Stomach smooth muscle (tissue), 2 donors: ENCODE measurements at regions not wholly inside any gene's neighbourhood (a gene's known extent, or its start where the extent isn't known, plus 50 kb on each side); places are given as distances from the start of the nearest gene placed in this dataset.

Experiments used
- H3K27ac ChIP-seq: one replicate; pipeline ENCODE4 v1.7.0; 2013; ENCODE audit warnings: mild to moderate bottlenecking, low read length, inconsistent platforms
- H3K27me3 ChIP-seq, 2 donors: one replicate each; pipeline ENCODE4 v1.7.0; 2013; ENCODE audit warnings: low read length in 2 of 2; ENCODE audit not compliant: insufficient read depth in 2 of 2, control insufficient read depth in 1 of 2
- H3K36me3 ChIP-seq, 2 donors: one replicate each; pipeline ENCODE4 v1.7.0; 2013; ENCODE audit warnings: low read length in 2 of 2; ENCODE audit not compliant: control insufficient read depth in 2 of 2, insufficient read depth in 2 of 2
- H3K4me1 ChIP-seq: one replicate; pipeline ENCODE4 v1.7.0; 2013; ENCODE audit warnings: low read length; ENCODE audit not compliant: control insufficient read depth, insufficient read depth
- H3K4me3 ChIP-seq, 2 donors: one replicate each; pipeline ENCODE4 v1.7.0; 2013; ENCODE audit warnings: low read length in 2 of 2
- H3K9ac ChIP-seq, 2 donors: one replicate each; pipeline ENCODE4 v1.7.0; 2013; ENCODE audit warnings: low read length in 2 of 2, mild to moderate bottlenecking in 1 of 2
- H3K9me3 ChIP-seq, 2 donors: one replicate each; pipeline ENCODE4 v1.7.0; 2013; ENCODE audit warnings: low read length in 2 of 2; ENCODE audit not compliant: control insufficient read depth in 2 of 2
- donor health status: healthy.
- donor health status: Pancreatic carcinoma.

DNA sequence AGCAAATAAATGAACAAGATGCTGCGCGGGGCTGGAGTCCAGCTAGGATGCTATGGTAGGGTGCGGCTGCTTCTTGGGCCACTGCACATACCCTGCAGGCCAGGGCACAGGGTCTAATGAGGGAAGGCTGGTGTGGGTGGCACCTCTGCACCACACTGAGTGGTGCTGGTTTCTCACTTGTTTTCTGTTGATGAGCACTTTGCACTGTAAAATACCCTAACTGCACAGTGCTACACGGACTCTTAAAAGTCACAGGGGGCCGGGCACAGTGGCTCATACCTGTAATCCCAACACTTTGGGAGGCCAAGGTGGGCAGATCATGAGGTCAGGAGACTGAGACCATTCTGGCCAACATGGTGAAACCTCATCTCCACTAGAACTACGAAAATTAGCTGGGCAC lies 52.7 kb upstream of the DMRT1 start:
- Histone ChIP-seq H3K36me3 (no peaks in the 10 kb centered on the region), H3K4me3 (no peak overlapping the region), H3K27me3 (peaks cover 0 to 2% of the 10 kb centered on the region in 2 donors), H3K27ac (no peak overlapping the region), H3K9ac (no peak overlapping the region), H3K9me3 (no peaks in the 10 kb centered on the region), H3K4me1 (no peaks in the 10 kb centered on the region)
